AG10803 (cell line): ENCODE measurements at regions not wholly inside any gene's neighbourhood (a gene's known extent, or its start where the extent isn't known, plus 50 kb on each side); places are given as distances from the start of the nearest gene placed in this dataset.

ENCODE experiments used
- DNase-seq: peaks from one replicate; pipeline ENCODE4 v3.0.0; 2010; ENCODE audit warnings: low read depth
- H3K4me3 ChIP-seq: 2 replicates; pipeline ENCODE4 v1.5.1; 2011; ENCODE audit warnings: mild to moderate bottlenecking, low read length, control low read depth
- TF ChIP-seq, protein P1 (sequence below): conservative IDR thresholded peaks from 2 replicates; pipeline ENCODE4 v1.5.1; 2011; ENCODE audit warnings: mild to moderate bottlenecking, low read length, control low read depth, inconsistent platforms

DNA sequence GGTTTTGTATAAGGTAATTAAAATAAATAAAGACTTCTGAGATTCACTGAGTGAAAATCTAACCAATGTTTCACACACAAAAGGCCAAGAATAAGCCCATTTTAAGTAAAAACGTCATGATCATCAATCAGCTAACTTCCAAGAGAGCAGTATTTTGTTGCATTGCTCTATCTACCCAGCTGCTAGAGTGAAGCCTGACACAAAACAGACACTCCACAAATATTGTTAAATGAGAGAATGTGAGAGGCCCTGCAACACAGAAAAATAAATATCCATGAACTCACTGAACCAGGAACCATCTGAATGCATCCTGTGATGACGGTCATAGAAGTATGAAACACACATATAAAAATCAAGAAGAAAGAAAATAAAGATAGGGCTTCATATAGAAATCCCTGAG is 358.6 kb upstream of the TMTC1 start:
- no peak overlapping the region for H3K4me3 ChIP-seq
- DNase-seq, result no peak
- TF ChIP-seq, protein P1, sequence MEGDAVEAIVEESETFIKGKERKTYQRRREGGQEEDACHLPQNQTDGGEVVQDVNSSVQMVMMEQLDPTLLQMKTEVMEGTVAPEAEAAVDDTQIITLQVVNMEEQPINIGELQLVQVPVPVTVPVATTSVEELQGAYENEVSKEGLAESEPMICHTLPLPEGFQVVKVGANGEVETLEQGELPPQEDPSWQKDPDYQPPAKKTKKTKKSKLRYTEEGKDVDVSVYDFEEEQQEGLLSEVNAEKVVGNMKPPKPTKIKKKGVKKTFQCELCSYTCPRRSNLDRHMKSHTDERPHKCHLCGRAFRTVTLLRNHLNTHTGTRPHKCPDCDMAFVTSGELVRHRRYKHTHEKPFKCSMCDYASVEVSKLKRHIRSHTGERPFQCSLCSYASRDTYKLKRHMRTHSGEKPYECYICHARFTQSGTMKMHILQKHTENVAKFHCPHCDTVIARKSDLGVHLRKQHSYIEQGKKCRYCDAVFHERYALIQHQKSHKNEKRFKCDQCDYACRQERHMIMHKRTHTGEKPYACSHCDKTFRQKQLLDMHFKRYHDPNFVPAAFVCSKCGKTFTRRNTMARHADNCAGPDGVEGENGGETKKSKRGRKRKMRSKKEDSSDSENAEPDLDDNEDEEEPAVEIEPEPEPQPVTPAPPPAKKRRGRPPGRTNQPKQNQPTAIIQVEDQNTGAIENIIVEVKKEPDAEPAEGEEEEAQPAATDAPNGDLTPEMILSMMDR, result no peak

DNA sequence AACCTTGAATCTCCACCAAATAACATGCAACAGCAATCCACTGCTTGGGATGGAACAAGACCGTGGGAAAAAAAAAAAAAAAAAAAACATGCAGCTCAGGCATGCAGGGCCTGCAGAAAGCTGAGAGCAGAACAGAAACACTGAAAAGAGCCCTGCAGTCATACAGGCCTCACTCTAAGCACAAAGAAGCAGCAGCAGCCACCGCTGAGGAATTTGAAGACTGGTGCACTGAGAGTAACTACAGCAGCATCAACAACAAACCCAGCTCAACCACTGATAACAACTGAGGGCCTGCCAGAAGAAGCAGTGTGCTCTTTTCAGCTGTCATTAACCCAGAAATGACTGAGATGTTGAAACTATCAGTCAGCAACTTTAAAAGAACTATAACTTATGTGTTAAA is 354.7 kb upstream of the TMTC1 start:
- H3K4me3 ChIP-seq, result no peak overlapping the region
- TF ChIP-seq, protein P1, result no peak
- DNase-seq, result no peak

DNA sequence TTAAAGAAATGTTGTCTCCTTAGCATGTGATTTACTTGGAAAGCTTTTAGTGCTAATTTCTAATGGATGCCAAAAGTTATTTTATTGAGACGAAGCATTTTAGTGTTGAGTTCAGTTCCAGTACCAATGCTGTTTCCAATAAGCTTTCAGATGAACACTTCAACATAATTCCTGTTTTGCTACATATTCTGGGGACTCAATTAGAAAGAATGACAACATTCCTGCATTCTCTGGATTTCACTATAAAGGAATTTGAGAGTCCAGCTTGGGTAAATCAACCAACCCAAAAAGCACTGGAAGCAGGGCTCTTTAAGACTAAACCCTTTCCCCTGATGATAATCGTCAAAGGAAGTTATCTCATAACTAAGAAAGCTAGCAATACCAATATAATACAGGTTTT is 353.0 kb upstream of the TMTC1 start:
- DNase-seq, result no peak
- TF ChIP-seq, protein P1, result no peak
- no peak overlapping the region for H3K4me3 ChIP-seq

DNA sequence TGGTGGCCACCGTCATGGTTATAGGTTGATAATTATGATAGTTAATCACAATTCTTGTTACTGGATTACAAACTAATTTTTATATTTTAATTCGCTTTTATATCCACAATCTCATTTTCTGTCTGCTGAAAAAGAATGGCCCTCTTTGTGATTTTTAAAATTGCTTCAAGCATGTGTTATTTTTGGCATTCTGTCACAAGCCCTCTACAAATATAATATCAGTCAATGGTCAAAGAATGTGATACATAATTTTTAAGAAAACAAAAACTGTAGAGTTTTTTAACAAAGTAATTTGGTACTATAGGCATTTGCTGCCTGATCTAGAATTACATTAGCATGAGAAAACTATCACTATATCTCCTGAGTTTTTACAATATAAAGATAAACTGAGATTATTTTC is 352.0 kb upstream of the TMTC1 start:
- TF ChIP-seq, protein P1, result no peak
- no peak overlapping the region for H3K4me3 ChIP-seq
- DNase-seq, result no peak

DNA sequence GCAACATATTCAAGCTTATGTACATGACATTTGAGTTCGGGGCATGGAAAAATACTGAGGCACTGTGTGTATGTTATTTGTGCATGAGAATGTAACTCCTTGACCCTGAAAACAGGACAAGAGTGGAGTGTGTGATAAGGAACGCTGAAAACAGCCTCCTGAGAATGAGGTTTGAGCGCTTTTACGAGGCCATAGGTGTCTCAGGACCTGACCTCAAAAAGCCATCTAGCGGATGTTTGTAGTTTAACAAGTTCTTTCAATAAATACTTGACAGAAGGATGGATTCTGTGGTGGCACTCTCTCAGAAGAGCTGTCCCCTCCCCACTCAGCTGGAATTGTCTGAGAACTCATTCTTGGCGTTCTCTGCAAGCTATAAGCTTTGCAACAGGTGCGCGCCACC is 350.5 kb upstream of the TMTC1 start:
- no peak overlapping the region for H3K4me3 ChIP-seq
- DNase-seq, result no peak
- TF ChIP-seq, protein P1, result no peak

DNA sequence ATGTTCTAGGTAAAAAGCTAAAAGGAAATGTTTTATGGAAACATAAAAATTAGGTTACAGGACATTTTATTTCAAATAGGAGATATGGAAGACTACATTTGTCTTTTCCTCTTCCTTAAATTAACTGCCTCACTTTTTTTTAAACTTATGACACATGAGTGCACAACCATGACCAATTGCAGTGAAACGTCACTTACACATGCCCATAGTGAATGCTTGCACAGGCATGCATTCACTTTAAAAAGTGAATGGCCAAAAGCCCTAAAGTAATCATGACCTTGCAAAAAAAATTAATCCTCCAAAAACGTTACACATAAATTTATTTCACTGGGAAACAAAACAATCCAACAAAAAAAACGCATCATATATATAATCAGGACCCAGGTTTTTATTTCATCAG is 343.2 kb upstream of the TMTC1 start:
- TF ChIP-seq, protein P1, result no peak
- H3K4me3 ChIP-seq, result no peak overlapping the region
- no peak for DNase-seq

DNA sequence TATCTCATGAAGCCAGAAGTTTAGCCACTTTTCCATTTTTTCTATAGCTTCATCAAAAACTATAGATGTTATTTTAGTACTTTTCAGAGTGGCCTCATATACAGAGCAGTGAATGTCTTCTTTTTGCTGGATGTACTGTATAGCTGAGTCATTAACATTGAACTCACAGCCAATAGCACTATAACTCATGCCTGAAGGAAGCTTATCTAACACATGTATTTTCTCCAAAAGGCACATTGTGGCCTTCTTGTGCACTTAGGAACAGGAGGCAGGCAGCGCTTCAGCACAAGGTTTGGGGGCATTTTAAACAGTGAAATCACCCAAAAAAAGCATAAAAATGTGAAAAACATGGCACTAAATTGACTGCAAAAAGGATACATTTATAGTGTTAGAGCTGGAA is 336.8 kb upstream of the TMTC1 start:
- TF ChIP-seq, protein P1, result no peak
- no peak for DNase-seq
- no peak overlapping the region for H3K4me3 ChIP-seq
